CD4-positive, alpha-beta T cell treated with Interleukin-6 for 4 hours (primary cell): ENCODE measurements at regions not wholly inside any gene's neighbourhood (a gene's known extent, or its start where the extent isn't known, plus 50 kb on each side); places are given as distances from the start of the nearest gene placed in this dataset.
"Not testable (repeated sequence)": the region's sequence is repeated elsewhere in the genome, so short reads cannot be mapped to it uniquely, and the experiment has no call there.

Source experiments
- DNase-seq: peaks from one replicate; pipeline ENCODE4 v3.0.0-alpha.2; 2020; ENCODE audit warnings: mixed read lengths

DNA sequence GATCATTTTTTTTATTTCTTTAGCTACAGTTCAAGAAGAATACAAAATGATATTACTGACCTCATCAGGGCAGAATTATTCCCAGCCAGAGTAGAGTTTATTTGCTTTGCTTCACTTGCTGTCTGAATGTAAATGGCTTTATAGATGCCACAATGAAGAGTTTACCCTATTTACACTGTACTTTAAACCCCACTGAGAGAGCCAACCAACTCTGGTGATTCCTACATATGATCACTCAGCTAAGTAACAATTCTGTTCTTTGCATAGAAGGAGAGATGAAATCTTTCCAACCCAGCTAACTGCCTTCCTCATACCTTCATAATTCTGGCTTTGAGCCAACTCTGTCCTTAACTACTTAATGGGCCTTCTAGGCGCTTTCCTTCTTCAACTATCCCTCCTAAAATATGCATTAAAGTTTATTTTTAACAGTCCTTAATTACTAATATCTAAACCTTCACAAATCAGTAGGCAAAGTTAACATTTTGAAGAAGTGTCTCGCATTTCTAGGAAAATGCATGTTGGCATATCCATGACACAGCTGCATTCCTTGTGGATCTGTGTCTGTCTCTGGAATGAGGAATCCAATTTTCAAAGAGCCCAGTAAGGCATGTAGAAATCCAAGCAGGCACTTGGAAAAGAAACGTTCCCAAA is 284.8 kb upstream of the GRAMD2B start:
- DNase-seq = no peak

DNA sequence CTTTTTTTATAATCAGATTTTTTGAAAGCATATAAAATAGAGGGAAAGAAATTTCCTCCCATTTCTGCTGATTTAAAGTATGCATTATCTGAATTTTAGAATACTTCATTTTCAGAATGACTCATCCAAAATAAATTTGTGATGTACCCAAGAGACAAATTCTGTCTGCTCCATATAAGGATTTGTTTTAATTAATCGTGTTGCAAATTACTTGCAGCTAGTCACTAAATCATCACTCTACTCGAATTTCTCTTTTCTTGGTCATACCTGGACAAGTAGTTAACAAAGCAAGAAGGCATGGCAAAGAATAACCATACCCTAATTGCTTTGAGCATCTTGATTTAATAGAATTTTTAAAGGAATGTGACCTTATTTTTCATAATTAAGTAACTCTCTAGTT is 284.1 kb upstream of the GRAMD2B start:
- no peak for DNase-seq

DNA sequence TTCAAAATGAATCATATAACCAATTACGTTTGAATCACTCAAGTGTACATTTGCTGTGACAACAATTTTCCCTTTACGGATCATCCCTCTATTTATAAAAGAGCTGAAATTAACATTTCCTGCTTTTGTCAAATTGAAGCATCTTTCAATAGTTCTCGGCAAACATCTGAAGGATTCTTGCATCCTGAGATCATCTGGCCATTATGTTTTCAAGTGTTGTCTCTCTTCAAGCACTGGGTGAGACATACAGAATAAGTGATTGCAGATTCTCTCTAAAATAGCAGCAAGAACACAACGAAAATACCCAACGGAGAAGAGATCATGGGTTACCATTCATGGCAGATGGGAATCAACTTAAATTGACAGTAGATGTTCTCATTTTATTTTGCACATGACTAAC is 283.4 kb upstream of the GRAMD2B start:
- DNase-seq = no peak

DNA sequence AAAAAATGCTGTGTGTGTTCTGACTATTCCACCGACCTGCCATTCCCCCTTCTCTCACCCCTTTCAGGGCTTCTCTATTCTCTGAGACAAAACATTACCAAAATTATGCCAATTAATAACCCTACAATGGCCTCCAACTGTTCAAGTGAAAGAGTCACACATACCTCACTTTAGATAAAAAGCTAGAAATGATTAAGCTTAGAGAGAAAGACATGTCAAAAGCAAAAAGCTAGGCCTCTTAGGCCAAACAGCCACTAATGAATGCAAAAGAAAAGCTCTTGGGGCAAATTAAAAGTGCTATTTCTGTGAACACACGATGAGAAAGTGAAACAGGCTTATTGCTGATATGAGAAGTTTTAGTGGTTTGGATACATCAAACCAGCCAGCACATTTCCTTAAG is 279.6 kb upstream of the GRAMD2B start:
- DNase-seq = no peak

DNA sequence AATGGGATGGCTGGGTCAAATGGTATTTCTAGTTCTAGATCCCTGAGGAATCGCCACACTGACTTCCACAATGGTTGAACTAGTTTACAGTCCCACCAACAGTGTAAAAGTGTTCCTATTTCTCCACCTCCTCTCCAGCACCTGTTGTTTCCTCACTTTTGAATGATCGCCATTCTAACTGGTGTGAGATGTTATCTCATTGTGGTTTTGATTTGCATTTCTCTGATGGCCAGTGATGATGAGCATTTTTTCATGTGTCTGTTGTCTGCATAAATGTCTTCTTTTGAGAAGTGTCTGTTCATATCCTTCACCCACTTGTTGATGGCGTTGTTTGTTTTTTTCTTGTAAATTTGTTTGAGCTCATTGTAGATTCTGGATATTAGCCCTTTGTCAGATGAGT is 272.9 kb upstream of the GRAMD2B start:
- DNase-seq = not testable (repeated sequence)

DNA sequence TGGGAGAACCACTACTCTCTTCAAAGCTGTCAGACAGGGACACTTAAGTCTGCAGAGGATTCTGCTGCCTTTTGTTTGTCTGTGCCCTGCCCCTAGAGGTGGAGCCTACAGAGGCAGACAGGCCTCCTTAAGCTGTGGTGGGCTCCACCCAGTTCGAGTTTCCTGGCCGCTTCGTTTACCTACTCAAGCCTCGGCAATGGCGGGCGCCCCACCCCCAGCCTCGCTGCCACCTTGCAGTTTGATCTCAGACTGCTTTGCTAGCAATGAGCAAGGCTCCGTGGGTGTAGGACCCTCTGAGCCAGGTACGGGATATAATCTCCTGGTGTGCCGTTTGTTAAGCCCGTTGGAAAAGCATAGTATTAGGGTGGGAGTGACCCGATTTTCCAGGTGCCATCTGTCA is 267.9 kb upstream of the GRAMD2B start:
- not testable (repeated sequence) for DNase-seq

DNA sequence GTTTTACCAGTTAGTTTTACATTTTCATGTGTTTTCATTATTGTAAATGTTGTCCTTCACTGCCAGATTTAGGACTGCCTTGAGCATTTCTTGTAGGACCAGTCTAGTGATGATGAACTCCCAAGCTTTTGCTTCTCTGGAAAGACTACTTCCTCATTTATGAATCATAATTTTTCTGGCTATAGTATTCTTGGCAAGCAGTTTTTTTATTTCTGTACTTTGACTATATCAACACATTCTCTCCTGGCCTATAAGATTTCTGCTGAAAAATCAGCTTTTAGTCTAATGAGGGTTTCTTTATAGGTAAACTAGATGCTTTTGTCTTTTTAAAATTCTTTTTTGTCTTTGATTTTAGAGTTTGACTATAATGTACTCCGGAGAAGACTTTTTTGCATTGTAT is 256.8 kb upstream of the GRAMD2B start:
- DNase-seq = no peak

DNA sequence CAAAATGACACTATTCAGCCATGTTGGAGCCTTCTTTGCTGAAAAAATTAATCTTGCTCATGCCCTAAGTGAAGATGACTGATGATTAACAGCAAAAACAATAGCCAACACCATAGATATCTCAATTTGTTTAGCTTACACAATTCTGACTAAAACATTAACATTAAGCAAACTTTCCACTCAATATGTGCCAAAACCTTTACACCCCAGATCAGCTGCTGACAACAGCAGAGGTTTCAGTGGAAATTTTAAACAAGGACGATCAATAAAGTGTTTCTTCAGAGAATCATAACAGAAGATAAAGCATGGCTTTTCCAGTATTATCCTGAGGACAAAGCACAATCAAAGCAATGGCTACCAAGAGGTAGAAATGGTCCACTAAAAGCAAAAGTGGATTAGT is 254.4 kb upstream of the GRAMD2B start:
- no peak for DNase-seq

DNA sequence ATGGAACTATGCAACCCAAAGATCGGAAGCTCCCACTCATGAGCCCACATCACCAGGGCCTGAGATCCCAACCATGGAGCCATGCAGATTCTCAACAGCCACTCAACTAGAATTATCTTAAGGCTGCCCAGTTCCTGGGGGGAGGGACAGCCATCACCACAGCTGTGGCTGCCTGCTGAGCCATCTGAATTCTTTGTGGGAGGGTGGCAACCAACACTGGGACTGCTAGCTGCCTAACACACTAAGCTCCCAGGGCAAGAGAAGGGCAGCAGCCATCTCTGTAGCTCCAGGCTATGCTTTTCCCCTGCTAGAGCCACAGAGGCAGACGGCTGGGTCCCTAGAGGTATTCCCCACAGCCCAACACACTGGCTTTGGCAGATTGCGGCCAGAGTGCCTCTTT is 251.3 kb upstream of the GRAMD2B start:
- no peak for DNase-seq

DNA sequence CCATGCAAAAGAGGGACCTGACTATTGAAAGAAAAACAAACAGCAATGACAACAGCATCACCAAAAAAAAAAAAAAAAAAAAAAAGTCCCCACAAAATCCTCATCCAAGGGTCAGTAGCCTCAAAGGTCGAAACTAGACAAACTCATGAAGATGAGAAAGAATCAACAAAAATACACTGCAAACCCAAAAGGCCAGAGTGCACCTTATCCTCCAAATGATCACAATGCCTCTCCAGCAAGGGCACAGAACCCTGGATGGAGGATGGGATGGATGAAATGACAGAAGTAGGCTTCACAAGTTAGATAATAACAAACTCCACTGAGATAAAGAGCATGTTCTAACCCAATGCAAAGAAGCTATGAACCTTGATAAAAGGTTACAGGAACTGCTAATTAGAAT is 250.4 kb upstream of the GRAMD2B start:
- no peak for DNase-seq

DNA sequence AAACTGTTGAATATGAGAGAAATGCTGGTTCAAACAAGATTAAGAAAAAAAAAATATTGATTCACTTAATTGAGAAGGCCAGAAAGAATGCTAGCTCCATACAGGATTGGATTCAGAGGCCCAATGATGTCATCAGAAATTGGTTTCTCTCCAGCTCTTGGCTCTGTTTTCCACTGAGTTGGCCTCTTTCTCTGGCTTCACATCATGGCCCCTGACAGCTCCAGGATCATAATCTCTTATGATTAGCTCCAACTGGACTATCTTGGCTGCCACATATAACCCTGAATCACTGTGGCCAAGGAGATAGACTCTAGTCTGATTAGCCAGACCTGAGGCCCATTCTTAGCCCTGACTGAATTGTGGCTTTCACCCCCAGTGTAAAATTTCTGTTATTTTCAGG is 244.7 kb upstream of the GRAMD2B start:
- DNase-seq = no peak

DNA sequence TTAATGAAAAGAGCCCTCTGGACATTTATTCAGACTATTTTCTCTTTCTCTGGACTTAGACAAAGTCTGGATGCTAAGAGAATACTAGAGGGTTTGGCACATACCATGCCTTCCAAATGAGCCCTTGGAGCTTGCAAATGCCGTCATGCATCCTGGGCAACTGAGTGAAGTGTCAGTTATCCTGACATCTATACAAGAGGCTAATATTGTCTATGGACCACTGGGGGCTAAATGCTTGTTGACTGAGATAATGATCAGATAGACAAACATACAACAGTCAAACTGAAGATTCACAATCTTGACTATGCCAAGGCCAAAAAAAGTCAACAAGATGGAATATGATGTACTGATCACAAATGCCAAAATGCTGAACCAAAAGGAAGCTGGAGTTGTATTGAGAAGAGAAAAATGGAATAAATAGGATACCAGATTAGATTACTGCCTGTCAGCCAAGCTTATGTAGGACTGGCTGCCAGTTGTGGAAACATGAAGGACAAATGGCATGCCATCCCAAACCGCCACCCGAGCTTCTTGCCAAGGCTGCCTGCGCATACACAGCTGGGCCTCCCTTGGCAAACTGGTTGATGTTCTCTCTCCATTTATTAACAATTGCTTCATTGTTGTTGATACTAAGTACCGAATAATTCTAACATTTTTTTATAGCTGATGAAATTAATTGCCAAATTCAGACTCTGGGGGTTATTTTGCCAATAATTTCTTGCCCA is 240.1 kb upstream of the GRAMD2B start:
- DNase-seq = no peak

DNA sequence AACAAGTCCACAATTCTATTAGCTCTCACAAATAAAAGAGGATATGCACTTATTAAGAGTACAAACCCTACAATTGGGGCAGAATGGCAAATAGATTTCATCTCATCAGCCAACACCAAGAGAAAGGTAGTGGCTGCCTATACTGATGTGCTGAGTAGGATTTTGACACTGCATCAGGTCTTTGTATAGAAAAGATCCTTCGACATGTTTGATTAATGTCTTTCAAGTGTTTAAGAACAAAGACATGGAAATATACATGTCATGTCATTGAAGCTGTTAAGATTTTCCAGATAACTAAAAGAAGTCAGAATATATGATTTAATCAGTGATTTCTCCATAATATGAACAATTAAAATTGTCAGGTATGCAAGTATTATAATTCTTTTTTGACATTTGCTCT is 238.7 kb upstream of the GRAMD2B start:
- no peak for DNase-seq

DNA sequence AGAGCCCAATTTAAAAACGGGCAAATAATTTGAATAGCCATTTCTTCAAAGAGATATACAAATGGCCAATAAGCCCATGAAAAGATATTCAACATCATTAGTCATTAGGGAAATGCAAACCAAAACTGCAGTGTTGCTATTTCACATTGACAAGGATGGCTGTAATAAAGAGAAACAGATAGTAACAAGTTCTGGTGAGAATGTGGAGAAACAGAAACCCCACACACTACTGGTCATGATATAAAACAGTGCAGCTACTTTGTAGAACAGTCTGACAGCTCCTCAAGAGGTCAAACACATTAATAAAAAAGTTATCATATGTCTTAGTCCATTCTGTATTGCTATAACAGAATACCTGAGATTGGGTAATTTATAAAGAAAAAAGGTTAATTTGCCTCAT is 237.0 kb upstream of the GRAMD2B start:
- no peak for DNase-seq

DNA sequence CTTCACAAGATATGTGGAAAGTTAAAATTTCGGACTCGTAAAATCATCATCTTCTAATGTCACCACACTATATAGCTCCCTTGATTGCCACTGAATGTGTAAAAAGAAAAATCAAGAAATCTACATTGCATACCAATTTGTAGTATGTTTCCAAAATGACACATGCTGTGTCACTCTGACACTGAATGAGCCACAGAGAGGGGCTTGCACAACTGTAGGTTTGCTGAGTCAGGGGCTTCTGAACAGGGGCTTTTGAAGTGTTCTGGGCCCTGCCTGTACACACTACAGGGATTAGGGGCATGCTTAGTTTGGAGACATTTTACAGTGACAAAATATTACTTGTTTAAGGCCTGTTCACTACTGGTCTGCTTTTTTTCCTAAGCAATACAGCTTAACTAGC is 234.4 kb upstream of the GRAMD2B start:
- DNase-seq = no peak

DNA sequence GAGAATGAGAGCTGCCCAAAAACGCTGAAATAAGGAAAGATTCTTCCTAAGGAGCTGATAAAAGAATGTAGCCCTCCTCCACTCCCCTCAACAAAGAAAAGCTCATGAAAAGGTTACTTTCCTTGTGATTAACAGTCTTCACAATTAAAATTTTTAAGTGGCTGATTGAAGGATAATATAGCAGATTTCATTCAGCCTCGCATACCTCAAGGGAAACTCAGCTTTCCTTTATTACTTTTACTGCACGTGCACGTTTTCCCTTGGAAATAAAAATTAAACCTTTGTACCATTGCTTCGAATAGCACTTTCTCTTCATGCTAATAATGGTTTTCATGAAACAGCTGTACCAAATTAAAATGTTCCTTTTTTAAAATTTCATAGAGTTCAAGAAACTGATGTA is 234.0 kb upstream of the GRAMD2B start:
- DNase-seq = no peak

DNA sequence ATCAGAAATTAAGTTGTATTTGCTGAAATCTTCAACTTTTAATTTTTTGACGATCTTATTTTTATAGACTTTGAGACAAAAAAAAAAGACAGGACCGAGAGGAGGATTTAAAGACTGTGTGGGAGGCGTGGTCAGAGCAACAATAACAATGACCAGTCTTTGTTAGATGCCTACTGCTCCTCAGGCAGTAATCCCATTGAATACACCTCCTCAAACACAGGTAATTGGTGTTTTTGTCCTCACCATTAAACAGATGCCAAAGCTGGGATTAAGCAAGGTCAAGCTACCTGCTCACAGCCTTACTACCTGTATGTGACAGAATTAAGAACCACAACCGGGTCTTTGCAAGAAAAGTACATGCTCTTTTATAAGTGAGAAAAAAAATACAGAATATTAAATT is 233.3 kb upstream of the GRAMD2B start:
- no peak for DNase-seq

DNA sequence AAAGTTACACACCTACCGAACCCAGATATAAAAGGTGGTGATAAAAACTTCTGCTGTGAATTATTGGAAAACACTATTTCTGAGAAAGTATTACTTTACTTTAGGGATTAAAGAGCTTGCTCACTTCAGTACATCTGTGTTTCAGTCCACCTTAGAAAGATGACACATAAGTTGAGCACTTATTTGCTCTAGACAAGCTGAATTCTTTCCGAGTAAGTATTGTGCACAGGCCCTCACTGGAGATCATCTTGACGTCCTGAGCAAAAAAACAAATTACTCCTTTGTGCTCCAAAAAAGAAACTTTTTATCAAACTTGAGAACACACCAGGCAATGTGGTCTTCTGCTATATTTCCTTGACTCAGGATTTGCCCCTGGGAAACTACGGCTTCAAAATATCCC is 231.0 kb upstream of the GRAMD2B start:
- no peak for DNase-seq

DNA sequence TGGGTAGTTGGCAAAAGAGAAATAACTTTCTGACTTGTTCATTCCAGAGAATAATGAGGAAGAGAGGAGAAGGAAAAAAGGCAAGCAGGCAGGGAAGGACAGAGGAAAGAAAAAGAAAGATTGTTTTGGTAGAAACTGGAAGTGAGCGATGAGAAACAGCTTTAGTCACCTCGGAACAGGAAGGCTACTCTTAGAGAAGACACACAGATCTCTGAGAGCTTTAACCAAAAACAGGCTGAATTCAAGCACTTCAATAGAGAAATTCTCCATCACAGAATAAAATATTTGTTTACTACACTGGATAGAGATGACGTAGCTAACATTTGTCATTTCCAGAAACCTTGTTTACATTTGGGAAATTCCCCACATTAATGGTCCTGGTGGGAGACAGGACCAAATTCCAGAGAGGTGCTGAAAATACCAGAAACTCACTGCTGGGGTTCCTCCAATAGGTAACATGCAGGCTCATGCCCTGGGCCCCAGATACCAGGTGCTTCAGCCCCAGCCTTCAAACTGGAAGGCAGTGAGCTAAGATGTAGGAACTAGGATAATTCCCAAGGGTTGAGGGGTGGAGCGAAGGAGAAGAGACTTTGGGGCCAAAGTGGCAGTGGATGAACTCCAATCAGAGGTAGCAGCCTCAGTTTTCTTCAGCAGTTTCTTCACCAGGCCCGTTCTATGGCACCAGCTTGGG is 227.7 kb upstream of the GRAMD2B start:
- DNase-seq = no peak

DNA sequence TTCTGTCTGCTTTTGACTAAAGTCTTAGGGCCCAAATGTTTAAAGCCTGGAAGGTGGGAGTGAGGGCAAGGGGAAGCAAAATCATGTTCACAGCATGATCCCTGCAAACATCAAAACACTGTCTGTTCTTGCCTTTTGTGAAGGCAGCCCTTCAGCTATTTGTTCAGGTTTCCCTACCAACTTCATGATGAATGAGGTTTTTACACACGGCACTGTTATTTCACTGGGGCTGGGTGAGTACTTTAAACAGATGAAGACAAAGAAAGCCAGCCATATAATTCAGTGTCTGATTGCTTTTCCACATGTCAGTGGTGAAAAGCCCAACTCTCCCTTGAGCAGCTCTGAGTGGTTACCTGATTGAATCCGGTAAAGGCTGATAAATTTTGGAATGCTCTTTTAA is 224.7 kb upstream of the GRAMD2B start:
- no peak for DNase-seq

DNA sequence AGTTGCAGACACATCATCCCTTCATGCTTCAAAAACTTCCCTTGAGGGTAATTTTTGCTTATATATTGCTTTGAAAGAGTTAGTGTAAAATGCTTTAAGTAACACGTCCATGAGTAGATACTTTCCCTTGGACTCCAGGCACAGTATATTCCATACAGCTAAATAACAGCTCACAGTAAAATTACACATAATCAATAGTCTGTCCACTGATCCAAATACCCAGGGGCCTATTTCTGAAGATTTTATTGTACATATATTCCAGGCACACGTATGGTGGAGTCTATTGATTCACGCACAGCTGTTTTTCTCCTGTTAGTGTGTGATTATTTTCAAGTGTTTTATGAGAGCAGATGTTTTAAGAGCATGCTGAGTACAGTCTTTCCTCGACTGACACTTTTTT is 223.7 kb upstream of the GRAMD2B start:
- no peak for DNase-seq

DNA sequence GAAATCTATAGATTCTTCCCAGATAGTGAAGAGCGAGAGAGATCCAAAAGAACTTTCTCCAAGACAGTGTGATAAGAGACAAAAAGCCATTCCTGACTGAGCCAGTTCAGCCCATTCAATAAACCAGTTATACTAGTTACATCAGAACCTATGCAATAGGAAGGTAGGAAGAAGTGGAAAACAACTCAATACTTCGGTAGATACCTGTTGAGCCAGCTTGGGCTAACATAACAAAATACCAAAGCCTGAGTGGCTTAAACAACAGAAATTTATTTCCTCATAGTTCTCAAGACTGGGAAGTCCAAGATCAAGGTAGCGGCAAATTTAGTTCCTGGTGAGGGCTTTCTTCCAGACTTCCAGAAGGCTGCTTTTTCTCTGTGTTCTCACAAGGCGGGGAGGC is 214.5 kb upstream of the GRAMD2B start:
- DNase-seq = no peak

DNA sequence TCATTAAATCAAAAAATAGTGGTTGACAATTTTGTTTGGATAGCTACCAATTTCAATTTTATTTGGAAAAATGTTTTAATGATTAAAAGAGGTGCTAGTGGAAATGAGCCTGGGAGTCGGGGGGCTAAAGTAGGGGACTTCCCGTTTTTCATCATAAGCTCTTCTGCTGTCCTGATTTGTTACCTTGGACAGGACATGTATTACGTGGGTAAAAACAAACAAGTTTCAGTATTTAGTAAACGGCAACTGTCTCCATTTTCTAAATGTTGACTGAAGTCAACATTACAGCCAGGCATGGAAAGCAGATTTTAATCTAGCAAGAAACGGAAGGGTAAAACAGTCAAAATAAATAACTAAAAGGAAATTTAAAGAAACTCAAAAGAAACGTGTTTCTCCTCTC is 212.3 kb upstream of the GRAMD2B start:
- DNase-seq = no peak

DNA sequence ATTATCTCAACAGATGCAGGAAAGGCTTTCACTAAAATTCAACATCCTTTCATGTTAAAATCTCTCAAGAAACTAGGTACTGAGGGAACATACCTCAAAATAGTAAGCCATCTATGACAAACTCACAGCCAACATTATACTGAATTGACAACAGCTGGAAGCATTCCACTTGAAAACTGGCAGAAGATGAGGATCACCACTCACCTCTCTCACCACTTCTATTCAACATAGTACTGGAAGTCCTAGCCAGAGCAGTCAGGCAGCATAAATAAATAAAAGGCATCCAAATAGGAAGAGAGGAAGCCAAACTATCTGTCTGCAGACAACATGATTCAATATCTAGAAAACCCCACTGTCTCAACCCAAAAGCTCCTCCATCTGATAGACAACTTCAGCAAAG is 203.6 kb upstream of the GRAMD2B start:
- DNase-seq = no peak

DNA sequence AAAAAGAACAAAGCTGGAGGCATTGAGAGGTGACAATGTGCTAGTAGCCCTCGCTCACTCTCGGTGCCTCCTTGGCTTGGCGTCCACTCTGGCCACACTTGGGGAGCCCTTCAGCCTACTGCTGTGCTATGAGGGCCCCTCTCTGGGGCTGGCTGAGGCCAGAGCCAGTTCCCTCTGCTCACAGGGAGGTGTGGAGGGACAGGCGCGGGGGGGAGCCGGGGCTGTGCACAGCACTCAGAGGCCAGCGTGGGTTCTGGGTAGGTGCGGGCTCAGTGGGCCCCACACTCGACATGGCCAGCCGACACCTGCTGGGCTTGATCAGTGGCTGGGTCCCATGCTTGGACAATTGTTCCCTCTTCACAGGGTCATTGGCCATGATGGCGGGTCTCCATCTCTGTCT is 202.5 kb upstream of the GRAMD2B start:
- DNase-seq = no peak
